ENCODE measurements at regions not wholly inside any gene's neighbourhood (a gene's known extent, or its start where the extent isn't known, plus 50 kb on each side); places are given as distances from the start of the nearest gene placed in this dataset.

- TF ChIP-seq ZMAT4 (CRISPR knock-in tag; IDR thresholded peaks at IDR 0.05) = no peak
Observed at GRCh38 chrX:25558137-25558536, 542.4 kb upstream of the ARX start (continued).

DNA sequence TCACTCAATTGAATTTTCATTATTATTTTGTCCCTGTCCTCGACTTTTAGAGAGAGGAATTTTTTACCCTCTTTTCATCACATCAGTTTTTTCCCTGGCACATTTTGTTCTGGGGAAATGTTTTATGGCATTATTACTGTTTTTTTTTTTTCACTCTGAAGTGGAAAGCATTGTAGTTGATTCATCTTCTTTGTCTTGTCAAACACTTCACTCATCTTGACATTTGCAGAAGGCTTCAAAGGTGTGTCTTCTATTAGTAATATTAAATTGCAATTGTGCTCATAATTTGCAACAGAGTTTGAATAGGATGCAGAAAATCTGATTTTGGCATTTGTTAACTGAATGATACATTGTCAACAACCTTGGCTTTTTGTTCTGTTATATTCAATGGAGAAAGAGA lies 545.4 kb upstream of the ARX start:
- POLR2A ChIA-PET = no interaction called here
- H3K27ac Mint-ChIP-seq = no peak overlapping the region
- no peak overlapping the region for H3K4me3 Mint-ChIP-seq
- H3K4me1 Mint-ChIP-seq = no peaks in the 10 kb centered on the region
- DNase-seq (ENCODE audit: low spot score) (no peak), ATAC-seq (no peak)
- no peaks in the 10 kb centered on the region for H3K27me3 Mint-ChIP-seq (ENCODE audit: low read depth)
- TF ChIP-seq MAX (CRISPR knock-in tag; IDR thresholded peaks at IDR 0.05) (no peak), NR3C1 (CRISPR knock-in tag; conservative IDR thresholded peaks at IDR 0.05; ENCODE audit: low read depth) (no peak), AFF4 (CRISPR knock-in tag; IDR thresholded peaks at IDR 0.05; ENCODE audit: borderline replicate concordance) (no peak), SOX15 (CRISPR knock-in tag; IDR thresholded peaks at IDR 0.05) (no peak), CTCF (IDR thresholded peaks at IDR 0.05) (no peak), RORB (CRISPR knock-in tag; IDR thresholded peaks at IDR 0.05) (no peak), IRF1 (CRISPR knock-in tag; IDR thresholded peaks at IDR 0.05) (no peak), RELA (CRISPR knock-in tag; IDR thresholded peaks at IDR 0.05; ENCODE audit: borderline replicate concordance) (no peak), ZNF396 (CRISPR knock-in tag; IDR thresholded peaks at IDR 0.05; ENCODE audit: borderline replicate concordance) (no peak), FOXP4 (CRISPR knock-in tag; IDR thresholded peaks at IDR 0.05) (no peak), ZNF232 (CRISPR knock-in tag; IDR thresholded peaks at IDR 0.05) (no peak), ARID4B (CRISPR knock-in tag; IDR thresholded peaks at IDR 0.05; ENCODE audit: borderline replicate concordance) (no peak), NFYB (CRISPR knock-in tag; conservative IDR thresholded peaks at IDR 0.05; ENCODE audit: low read depth) (no peak), HMGA2 (CRISPR knock-in tag; IDR thresholded peaks at IDR 0.05) (no peak), CREM (CRISPR knock-in tag; IDR thresholded peaks at IDR 0.05) (no peak), PRRX2 (CRISPR knock-in tag; IDR thresholded peaks at IDR 0.05) (no peak), CREB1 (CRISPR knock-in tag; IDR thresholded peaks at IDR 0.05) (no peak), GABPB1 (CRISPR knock-in tag; IDR thresholded peaks at IDR 0.05) (no peak)
- TF ChIP-seq, protein P1, sequence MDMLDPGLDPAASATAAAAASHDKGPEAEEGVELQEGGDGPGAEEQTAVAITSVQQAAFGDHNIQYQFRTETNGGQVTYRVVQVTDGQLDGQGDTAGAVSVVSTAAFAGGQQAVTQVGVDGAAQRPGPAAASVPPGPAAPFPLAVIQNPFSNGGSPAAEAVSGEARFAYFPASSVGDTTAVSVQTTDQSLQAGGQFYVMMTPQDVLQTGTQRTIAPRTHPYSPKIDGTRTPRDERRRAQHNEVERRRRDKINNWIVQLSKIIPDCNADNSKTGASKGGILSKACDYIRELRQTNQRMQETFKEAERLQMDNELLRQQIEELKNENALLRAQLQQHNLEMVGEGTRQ (CRISPR knock-in tag; IDR thresholded peaks at IDR 0.05) = no peak
- TF ChIP-seq, protein P2, sequence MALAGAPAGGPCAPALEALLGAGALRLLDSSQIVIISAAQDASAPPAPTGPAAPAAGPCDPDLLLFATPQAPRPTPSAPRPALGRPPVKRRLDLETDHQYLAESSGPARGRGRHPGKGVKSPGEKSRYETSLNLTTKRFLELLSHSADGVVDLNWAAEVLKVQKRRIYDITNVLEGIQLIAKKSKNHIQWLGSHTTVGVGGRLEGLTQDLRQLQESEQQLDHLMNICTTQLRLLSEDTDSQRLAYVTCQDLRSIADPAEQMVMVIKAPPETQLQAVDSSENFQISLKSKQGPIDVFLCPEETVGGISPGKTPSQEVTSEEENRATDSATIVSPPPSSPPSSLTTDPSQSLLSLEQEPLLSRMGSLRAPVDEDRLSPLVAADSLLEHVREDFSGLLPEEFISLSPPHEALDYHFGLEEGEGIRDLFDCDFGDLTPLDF (CRISPR knock-in tag; IDR thresholded peaks at IDR 0.05) = no peak
- CTCF ChIA-PET = no interaction called here
- H3K36me3 Mint-ChIP-seq = no peaks in the 10 kb centered on the region
- peaks cover 4% of the 10 kb centered on the region for H3K9me3 Mint-ChIP-seq
